WTC11 (cell line): ENCODE measurements at regions not wholly inside any gene's neighbourhood (a gene's known extent, or its start where the extent isn't known, plus 50 kb on each side); places are given as distances from the start of the nearest gene placed in this dataset.

ENCODE experiments used
- ATAC-seq: fragments of 200-7000 bp; cut with Tn5 transposase; 2 replicates; pipeline ENCODE4 v1.10.0; 2021; ENCODE audit warnings: mild to moderate bottlenecking, moderate library complexity
- CTCF ChIA-PET: fragments of 300-600 bp; sonication (Branson Sonifier 250); formaldehyde crosslinking; loops from one replicate; lab custom pipeline; 2021; ENCODE audit warnings: antibody characterized with exemption; lab: Charles Lee
- POLR2A ChIA-PET: fragments of 350-600 bp; sonication (Branson Sonifier 250); formaldehyde crosslinking; loops from one replicate; lab custom pipeline; 2021; ENCODE audit warnings: antibody characterized with exemption; lab: Charles Lee
- DNase-seq: peaks from one replicate; pipeline ENCODE4 v3.0.0; 2021; ENCODE audit warnings: low spot score
- H3K27ac Mint-ChIP-seq: 2 replicates; pipeline ENCODE4 v1.8.0; 2021; ENCODE audit warnings: mixed read lengths
- H3K27me3 Mint-ChIP-seq: 2 replicates; pipeline ENCODE4 v1.8.0; 2021; ENCODE audit warnings: low read depth, mild to moderate bottlenecking, moderate library complexity, mixed read lengths
- H3K36me3 Mint-ChIP-seq: 2 replicates; pipeline ENCODE4 v1.8.0; 2021; ENCODE audit warnings: mixed read lengths
- H3K4me1 Mint-ChIP-seq: 2 replicates; pipeline ENCODE4 v1.8.0; 2022; ENCODE audit warnings: mixed read lengths
- H3K4me3 Mint-ChIP-seq: 2 replicates; pipeline ENCODE4 v1.8.0; 2021; ENCODE audit warnings: mild to moderate bottlenecking, moderate library complexity, mixed read lengths
- H3K9me3 Mint-ChIP-seq: 2 replicates; pipeline ENCODE4 v1.8.0; 2021; ENCODE audit warnings: mixed read lengths
- ELF4 ChIP-seq: sonication (generic); formaldehyde crosslinking; IDR thresholded peaks from 2 replicates; pipeline ENCODE4 v1.8.1; 2022; ENCODE audit warnings: low read depth, mild to moderate bottlenecking, moderate library complexity, missing genetic modification reagents
- EMX1 ChIP-seq: fragments of 250-450 bp; sonication (Bioruptor Pico); IDR thresholded peaks from 2 replicates; pipeline ENCODE4 v1.8.0; 2021; ENCODE audit warnings: mild to moderate bottlenecking
- ESRRA ChIP-seq: sonication (generic); formaldehyde crosslinking; IDR thresholded peaks from 2 replicates; pipeline ENCODE4 v1.8.1; 2022; ENCODE audit warnings: mild to moderate bottlenecking, missing genetic modification reagents, borderline replicate concordance
- FOXP1 ChIP-seq: sonication (generic); formaldehyde crosslinking; IDR thresholded peaks from 2 replicates; pipeline ENCODE4 v1.8.0; 2022; ENCODE audit warnings: missing genetic modification reagents, mild to moderate bottlenecking, moderate library complexity, borderline replicate concordance
- GRHL2 ChIP-seq: fragments of 250-450 bp; sonication (Bioruptor Pico); IDR thresholded peaks from 2 replicates; pipeline ENCODE4 v1.8.0; 2022; ENCODE audit warnings: mild to moderate bottlenecking, moderate library complexity; ENCODE audit not compliant: insufficient replicate concordance, severe bottlenecking
- MYBL2 ChIP-seq: sonication (generic); formaldehyde crosslinking; IDR thresholded peaks from 2 replicates; pipeline ENCODE4 v1.8.1; 2023; ENCODE audit warnings: mild to moderate bottlenecking, moderate library complexity, missing genetic modification reagents
- NR2C2 ChIP-seq: sonication (generic); formaldehyde crosslinking; IDR thresholded peaks from 2 replicates; pipeline ENCODE4 v1.8.0; 2022; ENCODE audit warnings: mild to moderate bottlenecking, missing genetic modification reagents
- PRRX2 ChIP-seq: fragments of 250-450 bp; sonication (Bioruptor Pico); IDR thresholded peaks from 2 replicates; pipeline ENCODE4 v1.8.0; 2021; ENCODE audit warnings: mild to moderate bottlenecking
- RORB ChIP-seq: fragments of 250-450 bp; sonication (Bioruptor Pico); IDR thresholded peaks from 2 replicates; pipeline ENCODE4 v1.9.0; 2021; ENCODE audit warnings: mild to moderate bottlenecking
- TEAD1 ChIP-seq: sonication (generic); formaldehyde crosslinking; IDR thresholded peaks from 2 replicates; pipeline ENCODE4 v1.8.0; 2022; ENCODE audit warnings: mild to moderate bottlenecking, missing genetic modification reagents
- ZNF396 ChIP-seq: fragments of 250-450 bp; sonication (Bioruptor Pico); IDR thresholded peaks from 2 replicates; pipeline ENCODE4 v1.8.0; 2021; ENCODE audit warnings: mild to moderate bottlenecking, moderate library complexity, borderline replicate concordance
- ZNF423 ChIP-seq: fragments of 250-450 bp; sonication (Bioruptor Pico); IDR thresholded peaks from 2 replicates; pipeline ENCODE4 v2.1.2; 2022; ENCODE audit warnings: mild to moderate bottlenecking, moderate library complexity
- ZNF671 ChIP-seq: fragments of 250-450 bp; sonication (Bioruptor Pico); IDR thresholded peaks from 2 replicates; pipeline ENCODE4 v1.8.0; 2021; ENCODE audit warnings: mild to moderate bottlenecking
- TF ChIP-seq, protein P1 (sequence below): sonication (generic); formaldehyde crosslinking; IDR thresholded peaks from 2 replicates; pipeline ENCODE4 v1.8.1; 2023; ENCODE audit warnings: mild to moderate bottlenecking, missing genetic modification reagents
- TF ChIP-seq, protein P2 (sequence below): sonication (generic); formaldehyde crosslinking; IDR thresholded peaks from 2 replicates; pipeline ENCODE4 v1.8.0; 2023; ENCODE audit warnings: missing genetic modification reagents, mild to moderate bottlenecking, borderline replicate concordance
- TF ChIP-seq, protein P3 (sequence below): sonication (generic); formaldehyde crosslinking; IDR thresholded peaks from 2 replicates; pipeline ENCODE4 v1.8.0; 2022; ENCODE audit warnings: mild to moderate bottlenecking, missing genetic modification reagents
- TF ChIP-seq, protein P4 (sequence below): sonication (generic); formaldehyde crosslinking; IDR thresholded peaks from 2 replicates; pipeline ENCODE4 v1.8.0; 2022; ENCODE audit warnings: mild to moderate bottlenecking, missing genetic modification reagents
- TF ChIP-seq, protein P5 (sequence below): fragments of 250-450 bp; sonication (Bioruptor Pico); IDR thresholded peaks from 2 replicates; pipeline ENCODE4 v2.1.2; 2022; ENCODE audit warnings: mild to moderate bottlenecking, moderate library complexity
- TF ChIP-seq, protein P6 (sequence below): sonication (generic); formaldehyde crosslinking; conservative IDR thresholded peaks from 2 replicates; pipeline ENCODE4 v1.8.1; 2023; ENCODE audit warnings: mild to moderate bottlenecking, low read depth, missing genetic modification reagents, moderate library complexity

DNA sequence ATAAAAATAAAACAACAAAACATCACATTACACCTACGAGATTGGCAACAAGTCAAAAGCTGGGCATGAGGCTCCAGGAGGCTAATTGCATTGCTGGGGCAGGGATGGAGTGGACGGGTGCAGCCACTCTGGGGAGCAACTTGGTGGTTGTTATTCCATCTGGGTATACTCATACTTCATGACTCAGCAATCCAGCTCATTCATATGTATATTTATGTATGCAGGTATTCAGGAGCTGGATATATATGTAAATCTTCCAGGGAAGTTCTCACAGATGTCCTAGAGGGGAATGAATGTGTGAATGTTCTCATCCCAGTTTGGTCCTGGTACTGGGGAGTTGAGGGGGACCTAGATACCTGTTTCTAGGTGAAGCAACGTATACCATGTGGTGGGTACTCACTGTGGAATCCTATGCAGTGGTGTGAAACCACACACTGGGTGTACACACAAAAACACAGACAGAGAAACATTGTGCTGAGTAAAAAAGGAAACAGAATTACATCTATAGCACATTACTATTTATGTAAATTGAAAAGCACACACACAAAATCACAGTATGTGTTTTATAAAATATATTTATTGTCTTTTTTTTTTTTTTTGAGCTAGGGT, 79.7 kb upstream of the RAB4A start (continued):
- no peak for TF ChIP-seq ZNF396
- no peak for TF ChIP-seq PRRX2
- no peak for TF ChIP-seq FOXP1
- TF ChIP-seq ESRRA, result no peak
- TF ChIP-seq, protein P1, sequence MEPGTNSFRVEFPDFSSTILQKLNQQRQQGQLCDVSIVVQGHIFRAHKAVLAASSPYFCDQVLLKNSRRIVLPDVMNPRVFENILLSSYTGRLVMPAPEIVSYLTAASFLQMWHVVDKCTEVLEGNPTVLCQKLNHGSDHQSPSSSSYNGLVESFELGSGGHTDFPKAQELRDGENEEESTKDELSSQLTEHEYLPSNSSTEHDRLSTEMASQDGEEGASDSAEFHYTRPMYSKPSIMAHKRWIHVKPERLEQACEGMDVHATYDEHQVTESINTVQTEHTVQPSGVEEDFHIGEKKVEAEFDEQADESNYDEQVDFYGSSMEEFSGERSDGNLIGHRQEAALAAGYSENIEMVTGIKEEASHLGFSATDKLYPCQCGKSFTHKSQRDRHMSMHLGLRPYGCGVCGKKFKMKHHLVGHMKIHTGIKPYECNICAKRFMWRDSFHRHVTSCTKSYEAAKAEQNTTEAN (CRISPR knock-in tag), result 0 out of 2 replicates have a peak, but pooled peaks have one; percentile 35
- TF ChIP-seq TEAD1, result peak; percentile 59; the same call in 1 of the 2 replicates
- no peak for TF ChIP-seq RORB
- TF ChIP-seq EMX1 (CRISPR knock-in tag), result no peak
- no peak for TF ChIP-seq ZNF423 (CRISPR knock-in tag)
- TF ChIP-seq, protein P2, sequence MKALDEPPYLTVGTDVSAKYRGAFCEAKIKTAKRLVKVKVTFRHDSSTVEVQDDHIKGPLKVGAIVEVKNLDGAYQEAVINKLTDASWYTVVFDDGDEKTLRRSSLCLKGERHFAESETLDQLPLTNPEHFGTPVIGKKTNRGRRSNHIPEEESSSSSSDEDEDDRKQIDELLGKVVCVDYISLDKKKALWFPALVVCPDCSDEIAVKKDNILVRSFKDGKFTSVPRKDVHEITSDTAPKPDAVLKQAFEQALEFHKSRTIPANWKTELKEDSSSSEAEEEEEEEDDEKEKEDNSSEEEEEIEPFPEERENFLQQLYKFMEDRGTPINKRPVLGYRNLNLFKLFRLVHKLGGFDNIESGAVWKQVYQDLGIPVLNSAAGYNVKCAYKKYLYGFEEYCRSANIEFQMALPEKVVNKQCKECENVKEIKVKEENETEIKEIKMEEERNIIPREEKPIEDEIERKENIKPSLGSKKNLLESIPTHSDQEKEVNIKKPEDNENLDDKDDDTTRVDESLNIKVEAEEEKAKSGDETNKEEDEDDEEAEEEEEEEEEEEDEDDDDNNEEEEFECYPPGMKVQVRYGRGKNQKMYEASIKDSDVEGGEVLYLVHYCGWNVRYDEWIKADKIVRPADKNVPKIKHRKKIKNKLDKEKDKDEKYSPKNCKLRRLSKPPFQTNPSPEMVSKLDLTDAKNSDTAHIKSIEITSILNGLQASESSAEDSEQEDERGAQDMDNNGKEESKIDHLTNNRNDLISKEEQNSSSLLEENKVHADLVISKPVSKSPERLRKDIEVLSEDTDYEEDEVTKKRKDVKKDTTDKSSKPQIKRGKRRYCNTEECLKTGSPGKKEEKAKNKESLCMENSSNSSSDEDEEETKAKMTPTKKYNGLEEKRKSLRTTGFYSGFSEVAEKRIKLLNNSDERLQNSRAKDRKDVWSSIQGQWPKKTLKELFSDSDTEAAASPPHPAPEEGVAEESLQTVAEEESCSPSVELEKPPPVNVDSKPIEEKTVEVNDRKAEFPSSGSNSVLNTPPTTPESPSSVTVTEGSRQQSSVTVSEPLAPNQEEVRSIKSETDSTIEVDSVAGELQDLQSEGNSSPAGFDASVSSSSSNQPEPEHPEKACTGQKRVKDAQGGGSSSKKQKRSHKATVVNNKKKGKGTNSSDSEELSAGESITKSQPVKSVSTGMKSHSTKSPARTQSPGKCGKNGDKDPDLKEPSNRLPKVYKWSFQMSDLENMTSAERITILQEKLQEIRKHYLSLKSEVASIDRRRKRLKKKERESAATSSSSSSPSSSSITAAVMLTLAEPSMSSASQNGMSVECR, result no peak
- TF ChIP-seq, protein P3, sequence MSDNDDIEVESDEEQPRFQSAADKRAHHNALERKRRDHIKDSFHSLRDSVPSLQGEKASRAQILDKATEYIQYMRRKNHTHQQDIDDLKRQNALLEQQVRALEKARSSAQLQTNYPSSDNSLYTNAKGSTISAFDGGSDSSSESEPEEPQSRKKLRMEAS, result 0 out of 2 replicates have a peak, but pooled peaks have one; percentile 43

DNA sequence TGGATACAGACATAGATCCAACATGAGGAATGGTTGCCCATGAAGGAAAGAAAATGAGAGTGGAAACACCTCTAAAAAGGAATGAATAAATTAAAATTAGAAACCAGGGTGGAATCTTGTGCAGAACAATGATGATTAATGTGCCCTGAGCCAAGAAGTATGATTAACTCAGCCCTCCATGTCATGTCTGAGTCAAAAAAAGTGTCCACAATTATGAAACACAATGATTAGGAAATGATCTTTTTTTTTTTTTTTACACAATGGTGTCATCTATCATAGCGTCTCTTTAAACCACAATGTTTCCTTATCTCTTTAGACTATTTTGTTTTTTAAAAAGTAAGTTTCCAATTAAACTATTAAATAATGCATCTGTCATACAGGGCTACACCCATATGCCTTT, 78.9 kb upstream of the RAB4A start:
- POLR2A ChIA-PET, result no interaction called here

More for the DNA sequence above, 78.9 kb upstream of the RAB4A start:
- no peak for DNase-seq
- no peak for ATAC-seq
- no peak overlapping the region for H3K4me3 Mint-ChIP-seq
- TF ChIP-seq ZNF671 (CRISPR knock-in tag) (no peak), NR2C2 (CRISPR knock-in tag) (no peak), GRHL2 (CRISPR knock-in tag) (no peak), FOXP1 (no peak), MYBL2 (CRISPR knock-in tag) (no peak), ELF4 (CRISPR knock-in tag) (no peak)
- TF ChIP-seq, protein P4, sequence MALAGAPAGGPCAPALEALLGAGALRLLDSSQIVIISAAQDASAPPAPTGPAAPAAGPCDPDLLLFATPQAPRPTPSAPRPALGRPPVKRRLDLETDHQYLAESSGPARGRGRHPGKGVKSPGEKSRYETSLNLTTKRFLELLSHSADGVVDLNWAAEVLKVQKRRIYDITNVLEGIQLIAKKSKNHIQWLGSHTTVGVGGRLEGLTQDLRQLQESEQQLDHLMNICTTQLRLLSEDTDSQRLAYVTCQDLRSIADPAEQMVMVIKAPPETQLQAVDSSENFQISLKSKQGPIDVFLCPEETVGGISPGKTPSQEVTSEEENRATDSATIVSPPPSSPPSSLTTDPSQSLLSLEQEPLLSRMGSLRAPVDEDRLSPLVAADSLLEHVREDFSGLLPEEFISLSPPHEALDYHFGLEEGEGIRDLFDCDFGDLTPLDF, result no peak
- TF ChIP-seq, protein P3, result no peak
- TF ChIP-seq, protein P5, sequence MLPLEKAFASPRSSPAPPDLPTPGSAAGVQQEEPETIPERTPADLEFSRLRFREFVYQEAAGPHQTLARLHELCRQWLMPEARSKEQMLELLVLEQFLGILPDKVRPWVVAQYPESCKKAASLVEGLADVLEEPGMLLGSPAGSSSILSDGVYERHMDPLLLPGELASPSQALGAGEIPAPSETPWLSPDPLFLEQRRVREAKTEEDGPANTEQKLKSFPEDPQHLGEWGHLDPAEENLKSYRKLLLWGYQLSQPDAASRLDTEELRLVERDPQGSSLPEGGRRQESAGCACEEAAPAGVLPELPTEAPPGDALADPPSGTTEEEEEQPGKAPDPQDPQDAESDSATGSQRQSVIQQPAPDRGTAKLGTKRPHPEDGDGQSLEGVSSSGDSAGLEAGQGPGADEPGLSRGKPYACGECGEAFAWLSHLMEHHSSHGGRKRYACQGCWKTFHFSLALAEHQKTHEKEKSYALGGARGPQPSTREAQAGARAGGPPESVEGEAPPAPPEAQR (CRISPR knock-in tag), result no peak
- TF ChIP-seq, protein P6, sequence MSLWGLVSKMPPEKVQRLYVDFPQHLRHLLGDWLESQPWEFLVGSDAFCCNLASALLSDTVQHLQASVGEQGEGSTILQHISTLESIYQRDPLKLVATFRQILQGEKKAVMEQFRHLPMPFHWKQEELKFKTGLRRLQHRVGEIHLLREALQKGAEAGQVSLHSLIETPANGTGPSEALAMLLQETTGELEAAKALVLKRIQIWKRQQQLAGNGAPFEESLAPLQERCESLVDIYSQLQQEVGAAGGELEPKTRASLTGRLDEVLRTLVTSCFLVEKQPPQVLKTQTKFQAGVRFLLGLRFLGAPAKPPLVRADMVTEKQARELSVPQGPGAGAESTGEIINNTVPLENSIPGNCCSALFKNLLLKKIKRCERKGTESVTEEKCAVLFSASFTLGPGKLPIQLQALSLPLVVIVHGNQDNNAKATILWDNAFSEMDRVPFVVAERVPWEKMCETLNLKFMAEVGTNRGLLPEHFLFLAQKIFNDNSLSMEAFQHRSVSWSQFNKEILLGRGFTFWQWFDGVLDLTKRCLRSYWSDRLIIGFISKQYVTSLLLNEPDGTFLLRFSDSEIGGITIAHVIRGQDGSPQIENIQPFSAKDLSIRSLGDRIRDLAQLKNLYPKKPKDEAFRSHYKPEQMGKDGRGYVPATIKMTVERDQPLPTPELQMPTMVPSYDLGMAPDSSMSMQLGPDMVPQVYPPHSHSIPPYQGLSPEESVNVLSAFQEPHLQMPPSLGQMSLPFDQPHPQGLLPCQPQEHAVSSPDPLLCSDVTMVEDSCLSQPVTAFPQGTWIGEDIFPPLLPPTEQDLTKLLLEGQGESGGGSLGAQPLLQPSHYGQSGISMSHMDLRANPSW (CRISPR knock-in tag), result no peak
- no peaks in the 10 kb centered on the region for H3K27me3 Mint-ChIP-seq
- peaks cover 43% of the 10 kb centered on the region for H3K4me1 Mint-ChIP-seq
- CTCF ChIA-PET, result interaction anchor here (1.1 kb wide), 1 partner anchor 35 kb away, joined by 5 read pairs; no protein-coding TSS in a partner anchor
- H3K36me3 Mint-ChIP-seq, result no peaks in the 10 kb centered on the region
- H3K27ac Mint-ChIP-seq, result peak overlapping the region; percentile 41; the same call in 1 of the 2 replicates
- peaks cover 4% of the 10 kb centered on the region; the same call in 1 of the 2 replicates for H3K9me3 Mint-ChIP-seq
